CD4-positive, CD25-positive, alpha-beta regulatory T cell (primary cell): ENCODE measurements at regions not wholly inside any gene's neighbourhood (a gene's known extent, or its start where the extent isn't known, plus 50 kb on each side); places are given as distances from the start of the nearest gene placed in this dataset.

Experiments
- ATAC-seq, 2 donors: fragments of 150-1000 bp; cut with Tn5 transposase; one replicate each; pipeline ENCODE4 v1.10.0; 2021; ENCODE audit warnings: low read depth in 2 of 2, moderate number of reproducible peaks in 2 of 2, moderate library complexity in 1 of 2
- DNase-seq, 3 donors: peaks; one replicate each; pipeline versions ENCODE4 v3.0.0 to v3.0.0-alpha.2; 2012 to 2022; ENCODE audit warnings: mixed read lengths in 1 of 3
- H3K27ac ChIP-seq: one replicate; pipeline ENCODE4 v1.7.0; 2013; ENCODE audit warnings: mild to moderate bottlenecking, low read length; ENCODE audit not compliant: insufficient read depth, poor library complexity, severe bottlenecking
- H3K27me3 ChIP-seq: one replicate; pipeline ENCODE4 v1.7.0; 2013; ENCODE audit warnings: low read length; ENCODE audit not compliant: control insufficient read depth, insufficient read depth
- H3K36me3 ChIP-seq: one replicate; pipeline ENCODE4 v1.7.0; 2013; ENCODE audit warnings: mild to moderate bottlenecking, low read length, moderate library complexity; ENCODE audit not compliant: control insufficient read depth, insufficient read depth
- H3K4me1 ChIP-seq: 2 replicates; pipeline ENCODE4 v1.7.0; 2013; ENCODE audit warnings: mild to moderate bottlenecking, low read length; ENCODE audit not compliant: insufficient read depth, control insufficient read depth, poor library complexity, severe bottlenecking
- H3K4me3 ChIP-seq: one replicate; pipeline ENCODE4 v1.7.0; 2013; ENCODE audit warnings: low read depth, mild to moderate bottlenecking, low read length, moderate library complexity
- H3K9me3 ChIP-seq, 2 experiments: 1 replicate in 1 of 2; 2 replicates in 1 of 2; pipeline ENCODE4 v1.7.0; 2013; ENCODE audit warnings: low read length in 2 of 2, mild to moderate bottlenecking in 1 of 2, moderate library complexity in 1 of 2; ENCODE audit not compliant: control insufficient read depth in 2 of 2
- H3K27ac Mint-ChIP-seq, 3 donors: one replicate each; pipeline ENCODE4 v1.8.0; 2020 to 2022; ENCODE audit warnings: mild to moderate bottlenecking in 3 of 3, mixed read lengths in 3 of 3, moderate library complexity in 2 of 3
- H3K27me3 Mint-ChIP-seq: one replicate; pipeline ENCODE4 v1.8.0; 2022; ENCODE audit warnings: mild to moderate bottlenecking, mixed read lengths
- H3K36me3 Mint-ChIP-seq: one replicate; pipeline ENCODE4 v1.8.0; 2020; ENCODE audit warnings: mixed read lengths
- H3K4me1 Mint-ChIP-seq, 4 donors: one replicate each; pipeline ENCODE4 v1.8.0; 2020 to 2022; ENCODE audit warnings: mixed read lengths in 4 of 4, mild to moderate bottlenecking in 1 of 4
- H3K4me3 Mint-ChIP-seq, 4 donors: one replicate each; pipeline ENCODE4 v1.8.0; 2020 to 2022; ENCODE audit warnings: mild to moderate bottlenecking in 4 of 4, mixed read lengths in 4 of 4, moderate library complexity in 3 of 4
- H3K9me3 Mint-ChIP-seq, 7 donors: one replicate each; pipeline ENCODE4 v1.8.0; 2020 to 2022; ENCODE audit warnings: mixed read lengths in 7 of 7, mild to moderate bottlenecking in 3 of 7, moderate library complexity in 2 of 7

DNA sequence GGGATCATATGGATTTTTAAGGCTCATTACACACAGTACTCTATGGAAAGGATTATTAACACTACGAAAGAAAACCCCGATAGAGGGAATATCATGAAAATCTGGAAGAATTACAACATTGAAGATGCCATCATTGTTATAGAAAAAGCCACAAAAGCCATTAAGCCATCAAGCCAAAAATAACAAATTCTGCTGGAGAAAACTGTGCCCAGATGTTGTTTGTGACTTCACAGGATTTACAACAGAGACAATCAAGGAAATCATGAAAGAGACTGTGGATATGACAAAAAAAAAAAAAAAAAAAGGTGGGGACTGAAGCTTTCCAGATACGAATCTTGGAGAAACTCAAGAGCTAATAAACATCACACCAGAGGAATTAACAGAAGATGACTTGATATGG lies 433.8 kb upstream of the CDH6 start:
- ATAC-seq: no peak
- peaks cover 0 to 4% of the 10 kb centered on the region in 2 experiments for H3K9me3 ChIP-seq
- no peak for DNase-seq
- H3K27me3 ChIP-seq: no peaks in the 10 kb centered on the region
- Mint-ChIP-seq H3K27ac (no peak overlapping the region), H3K4me3 (no peak overlapping the region), H3K36me3 (no peaks in the 10 kb centered on the region), H3K9me3 (peaks cover 0 to 23% (median 5%) of the 10 kb centered on the region in 7 donors), H3K27me3 (no peaks in the 10 kb centered on the region), H3K4me1 (no peaks in the 10 kb centered on the region)
- no peaks in the 10 kb centered on the region for H3K36me3 ChIP-seq
- H3K4me3 ChIP-seq: no peak overlapping the region
- no peak overlapping the region for H3K27ac ChIP-seq
- no peaks in the 10 kb centered on the region for H3K4me1 ChIP-seq

DNA sequence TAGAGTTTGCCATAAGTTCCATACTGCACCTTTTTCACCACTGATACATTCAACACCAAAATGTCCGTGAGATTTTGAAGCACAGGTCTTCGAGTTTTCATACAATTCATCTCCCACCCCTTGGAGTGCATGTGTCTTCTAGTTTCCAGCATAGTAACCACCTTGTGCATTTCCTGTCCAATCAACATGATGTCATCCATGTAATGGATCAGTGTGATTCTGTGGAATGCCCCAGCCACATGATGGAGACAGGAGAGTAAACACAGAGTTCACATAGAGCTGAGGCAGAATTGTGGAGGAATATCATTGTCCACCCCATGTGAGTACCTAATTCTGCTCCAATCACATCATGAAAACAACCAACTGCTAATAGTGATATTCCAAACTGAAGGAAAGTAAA lies 441.5 kb upstream of the CDH6 start:
- Mint-ChIP-seq H3K4me3 (no peak overlapping the region), H3K4me1 (no peaks in the 10 kb centered on the region)

DNA sequence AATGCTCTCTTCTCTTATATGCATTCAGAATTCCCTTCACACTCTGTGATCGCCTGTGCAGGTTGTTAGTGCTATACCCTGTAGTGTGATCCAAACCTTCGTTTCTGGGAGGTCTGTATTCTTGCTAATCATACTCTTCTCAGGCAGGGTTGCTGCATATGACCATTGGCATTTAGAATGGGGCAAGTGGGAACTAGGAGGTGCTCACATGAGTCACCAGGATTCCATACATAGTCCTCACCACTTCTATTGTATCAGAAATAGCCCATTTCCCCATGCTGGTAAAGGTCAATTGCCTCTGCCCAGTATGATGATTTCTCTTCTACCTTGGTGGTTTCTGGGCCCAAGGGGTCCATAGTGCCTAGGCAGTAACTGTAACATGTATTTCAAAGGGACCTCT lies 443.5 kb upstream of the CDH6 start:
- no peaks in the 10 kb centered on the region for H3K36me3 Mint-ChIP-seq
- no peak for ATAC-seq

More for the DNA sequence above, 441.5 kb upstream of the CDH6 start:
- DNase-seq (no peak), ATAC-seq (no peak)
- H3K27me3 Mint-ChIP-seq: no peaks in the 10 kb centered on the region
- Histone ChIP-seq H3K4me3 (no peak overlapping the region), H3K36me3 (no peaks in the 10 kb centered on the region), H3K27ac (no peak overlapping the region), H3K9me3 (peaks cover 0 to 5% of the 10 kb centered on the region in 2 experiments), H3K27me3 (no peaks in the 10 kb centered on the region), H3K4me1 (no peaks in the 10 kb centered on the region)
- peaks cover 2 to 27% (median 9%) of the 10 kb centered on the region in 7 donors for H3K9me3 Mint-ChIP-seq
- no peak overlapping the region for H3K27ac Mint-ChIP-seq
- no peaks in the 10 kb centered on the region for H3K36me3 Mint-ChIP-seq

DNA sequence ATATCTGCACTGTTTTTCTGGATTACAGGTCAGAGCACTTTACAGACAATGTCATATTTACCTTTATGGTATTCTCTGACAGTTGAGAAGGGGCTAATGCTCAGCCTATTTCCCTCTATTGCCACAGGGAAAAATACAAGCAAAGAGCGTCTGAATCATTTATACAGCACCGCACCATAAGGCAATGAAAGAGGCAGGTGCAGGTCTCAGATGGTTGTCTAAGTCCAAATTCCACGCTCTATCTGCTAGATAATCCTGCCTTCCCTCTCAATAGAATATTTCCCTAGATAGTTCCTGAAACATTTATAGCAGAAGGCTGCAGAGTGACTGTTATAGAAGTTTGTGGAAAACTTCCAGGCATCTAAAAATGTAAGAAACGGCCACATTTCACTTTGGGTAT lies 446.1 kb upstream of the CDH6 start:
- Histone ChIP-seq H3K27ac (no peak overlapping the region), H3K9me3 (peaks cover 0 to 5% of the 10 kb centered on the region in 2 experiments), H3K4me3 (no peak overlapping the region), H3K27me3 (no peaks in the 10 kb centered on the region), H3K36me3 (no peaks in the 10 kb centered on the region), H3K4me1 (no peaks in the 10 kb centered on the region)
- no peak for DNase-seq
- Mint-ChIP-seq H3K4me3 (no peak overlapping the region), H3K27me3 (no peaks in the 10 kb centered on the region), H3K27ac (no peak overlapping the region), H3K9me3 (peaks cover 2 to 22% (median 8%) of the 10 kb centered on the region in 7 donors), H3K36me3 (no peaks in the 10 kb centered on the region), H3K4me1 (no peaks in the 10 kb centered on the region)
- ATAC-seq: no peak

More for the DNA sequence above, 443.5 kb upstream of the CDH6 start:
- Histone ChIP-seq H3K4me1 (no peaks in the 10 kb centered on the region), H3K4me3 (no peak overlapping the region), H3K27me3 (no peaks in the 10 kb centered on the region), H3K36me3 (no peaks in the 10 kb centered on the region), H3K27ac (no peak overlapping the region), H3K9me3 (peaks cover 0 to 5% of the 10 kb centered on the region in 2 experiments)
- DNase-seq: no peak
- no peak overlapping the region for H3K27ac Mint-ChIP-seq
- H3K4me3 Mint-ChIP-seq: no peak overlapping the region
- no peaks in the 10 kb centered on the region for H3K4me1 Mint-ChIP-seq
- H3K27me3 Mint-ChIP-seq: no peaks in the 10 kb centered on the region
- H3K9me3 Mint-ChIP-seq: peaks cover 2 to 25% (median 9%) of the 10 kb centered on the region in 7 donors

DNA sequence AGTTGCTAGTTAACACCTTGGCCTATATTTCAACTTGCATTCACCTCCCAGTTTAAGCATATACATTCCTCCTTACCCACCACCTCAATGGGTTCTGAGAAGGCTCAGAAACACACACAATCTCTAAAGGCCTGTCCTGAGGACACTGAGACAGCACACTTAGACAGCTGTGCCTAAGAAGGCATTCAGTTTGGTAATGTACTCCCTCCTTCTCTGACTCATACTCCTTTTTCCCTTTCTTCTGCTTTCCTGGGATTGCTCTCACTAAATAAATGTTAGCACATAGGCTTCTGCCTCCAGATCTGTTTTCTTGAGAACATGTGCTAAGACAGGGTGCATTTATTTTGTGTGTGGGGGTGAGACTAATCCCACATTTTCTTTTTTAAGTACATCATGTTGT lies 456.8 kb upstream of the CDH6 start:
- DNase-seq (no peak), ATAC-seq (no peak)
- H3K4me1 Mint-ChIP-seq: no peaks in the 10 kb centered on the region
- Histone ChIP-seq H3K27ac (no peak overlapping the region), H3K9me3 (peaks cover 0 to 4% of the 10 kb centered on the region in 2 experiments), H3K4me1 (no peaks in the 10 kb centered on the region), H3K4me3 (no peak overlapping the region), H3K36me3 (no peaks in the 10 kb centered on the region), H3K27me3 (no peaks in the 10 kb centered on the region)
- no peaks in the 10 kb centered on the region for H3K36me3 Mint-ChIP-seq
- H3K27ac Mint-ChIP-seq: no peak overlapping the region
- H3K27me3 Mint-ChIP-seq: no peaks in the 10 kb centered on the region
- H3K9me3 Mint-ChIP-seq: peaks cover under 1 to 41% (median 8%) of the 10 kb centered on the region in 7 donors
- H3K4me3 Mint-ChIP-seq: no peak overlapping the region

DNA sequence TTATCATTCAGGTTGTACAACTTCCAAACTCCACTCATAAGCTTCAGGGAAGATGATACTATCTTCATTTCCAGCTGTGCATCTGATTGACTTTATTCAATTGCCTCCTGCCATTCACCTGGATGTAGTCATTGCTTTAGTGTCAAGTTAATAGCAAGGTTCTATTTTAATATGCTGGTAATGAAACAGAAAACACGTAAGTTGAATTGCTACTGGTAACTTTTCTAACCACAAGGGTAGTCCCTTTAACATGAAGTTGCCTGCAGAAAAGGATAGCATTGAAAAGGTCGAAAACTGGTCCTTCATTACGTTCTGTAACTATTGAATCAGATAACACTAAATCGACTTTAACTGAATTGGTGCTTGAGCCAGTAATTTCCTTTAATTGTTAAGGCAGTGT lies 459.4 kb upstream of the CDH6 start:
- Histone ChIP-seq H3K4me1 (no peaks in the 10 kb centered on the region), H3K27ac (no peak overlapping the region), H3K4me3 (no peak overlapping the region), H3K27me3 (no peaks in the 10 kb centered on the region), H3K9me3 (peaks cover 0 to 4% of the 10 kb centered on the region in 2 experiments), H3K36me3 (no peaks in the 10 kb centered on the region)
- DNase-seq (no peak), ATAC-seq (no peak)
- no peak overlapping the region for H3K27ac Mint-ChIP-seq
- no peaks in the 10 kb centered on the region for H3K36me3 Mint-ChIP-seq
- H3K4me3 Mint-ChIP-seq: no peak overlapping the region
- no peaks in the 10 kb centered on the region for H3K4me1 Mint-ChIP-seq
- H3K27me3 Mint-ChIP-seq: no peaks in the 10 kb centered on the region
- peaks cover 3 to 28% (median 7%) of the 10 kb centered on the region in 7 donors for H3K9me3 Mint-ChIP-seq

DNA sequence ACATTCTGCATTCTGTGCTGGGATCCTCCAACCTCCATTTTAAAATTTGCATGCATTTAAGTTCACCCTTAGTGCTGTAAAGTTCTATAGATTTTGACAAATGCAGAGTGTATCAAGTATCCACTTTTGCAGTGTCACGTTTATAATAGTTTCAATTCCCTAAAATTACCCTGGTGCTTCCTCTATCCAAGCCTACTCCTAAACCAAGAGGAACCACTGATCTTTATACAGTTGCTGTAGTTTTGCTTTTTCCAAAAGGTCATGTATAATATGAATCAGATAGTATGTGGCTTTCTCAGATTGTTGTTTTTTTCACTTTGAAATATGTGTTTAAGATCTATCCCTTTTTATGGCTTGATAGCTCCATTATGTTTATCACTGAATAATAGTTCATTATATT lies 468.4 kb upstream of the CDH6 start:
- Mint-ChIP-seq H3K9me3 (peaks cover 4 to 26% (median 14%) of the 10 kb centered on the region in 7 donors), H3K36me3 (no peaks in the 10 kb centered on the region), H3K4me3 (no peak overlapping the region), H3K27me3 (no peaks in the 10 kb centered on the region), H3K27ac (no peak overlapping the region), H3K4me1 (no peaks in the 10 kb centered on the region)
- Histone ChIP-seq H3K4me3 (no peak overlapping the region), H3K9me3 (no peaks in the 10 kb centered on the region), H3K27me3 (no peaks in the 10 kb centered on the region), H3K4me1 (no peaks in the 10 kb centered on the region), H3K36me3 (no peaks in the 10 kb centered on the region), H3K27ac (no peak overlapping the region)
- no peak for ATAC-seq
- DNase-seq: no peak

DNA sequence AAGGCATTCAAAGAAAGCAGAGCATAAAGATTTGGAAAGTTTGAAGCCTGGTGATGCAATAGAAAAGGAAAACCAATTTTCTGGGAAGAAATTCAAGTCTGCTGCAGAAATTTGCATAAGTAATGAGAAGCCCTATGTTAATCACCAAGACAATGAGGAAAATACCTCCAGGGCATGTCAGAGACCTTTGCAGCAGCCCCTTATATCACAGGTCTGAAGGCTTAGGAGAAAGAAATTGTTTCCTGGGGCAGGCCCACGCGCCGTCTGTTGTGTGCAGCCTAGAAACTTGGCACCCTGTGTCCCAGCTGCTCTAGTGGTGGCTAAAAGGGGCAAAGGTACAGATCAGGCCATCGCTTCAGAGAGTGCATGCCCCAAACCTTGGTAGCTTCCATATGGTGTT lies 495.3 kb upstream of the CDH6 start:
- H3K36me3 Mint-ChIP-seq: no peaks in the 10 kb centered on the region
- no peaks in the 10 kb centered on the region for H3K4me1 ChIP-seq

More for the DNA sequence above, 495.3 kb upstream of the CDH6 start:
- no peak for DNase-seq
- no peak overlapping the region for H3K27ac Mint-ChIP-seq
- no peaks in the 10 kb centered on the region for H3K27me3 Mint-ChIP-seq
- peaks cover 0 to 8% of the 10 kb centered on the region in 2 experiments for H3K9me3 ChIP-seq
- no peaks in the 10 kb centered on the region for H3K4me1 Mint-ChIP-seq
- no peak overlapping the region for H3K4me3 ChIP-seq
- H3K36me3 ChIP-seq: no peaks in the 10 kb centered on the region
- H3K27me3 ChIP-seq: no peaks in the 10 kb centered on the region
- no peak overlapping the region for H3K27ac ChIP-seq
- H3K4me3 Mint-ChIP-seq: peak overlapping the region in 1 of 4 donors; percentile 43
- ATAC-seq: no peak
- H3K9me3 Mint-ChIP-seq: peaks cover 2 to 35% (median 7%) of the 10 kb centered on the region in 7 donors
